ENCODE measurements at regions not wholly inside any gene's neighbourhood (a gene's known extent, or its start where the extent isn't known, plus 50 kb on each side); places are given as distances from the start of the nearest gene placed in this dataset.

DNA sequence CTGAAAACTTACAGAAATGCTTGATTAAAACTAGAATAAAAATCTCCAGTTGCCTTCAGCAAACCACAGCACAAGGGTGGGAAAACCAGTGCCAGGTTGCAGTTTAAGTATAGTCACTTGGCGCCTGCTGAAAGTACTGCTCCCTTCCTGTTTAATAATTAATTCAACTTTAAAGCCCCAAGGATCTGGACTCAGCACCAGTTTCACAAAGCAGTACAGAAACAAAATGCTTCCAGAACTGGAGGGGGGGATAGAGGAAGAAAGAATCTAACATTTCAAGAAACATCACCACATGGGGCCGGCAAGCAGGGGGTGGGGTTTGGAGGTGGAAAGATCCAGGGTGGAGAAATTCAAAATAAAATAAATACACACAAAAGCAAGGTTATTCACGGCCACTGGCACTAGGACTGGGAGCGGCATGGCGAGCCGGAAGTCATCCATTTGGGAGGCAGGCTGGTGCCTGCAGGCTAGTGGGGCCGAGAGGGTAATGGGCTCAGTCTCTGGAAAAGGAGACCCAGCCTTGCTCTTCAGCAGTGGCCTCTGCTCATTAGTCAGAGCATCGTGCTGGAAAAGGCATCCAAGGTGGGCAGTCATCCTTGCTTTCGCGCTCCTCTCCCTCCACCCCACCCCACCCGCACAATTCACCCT lies 85.8 kb downstream of the POU3F3 start:
- TF ChIP-seq, protein P1, sequence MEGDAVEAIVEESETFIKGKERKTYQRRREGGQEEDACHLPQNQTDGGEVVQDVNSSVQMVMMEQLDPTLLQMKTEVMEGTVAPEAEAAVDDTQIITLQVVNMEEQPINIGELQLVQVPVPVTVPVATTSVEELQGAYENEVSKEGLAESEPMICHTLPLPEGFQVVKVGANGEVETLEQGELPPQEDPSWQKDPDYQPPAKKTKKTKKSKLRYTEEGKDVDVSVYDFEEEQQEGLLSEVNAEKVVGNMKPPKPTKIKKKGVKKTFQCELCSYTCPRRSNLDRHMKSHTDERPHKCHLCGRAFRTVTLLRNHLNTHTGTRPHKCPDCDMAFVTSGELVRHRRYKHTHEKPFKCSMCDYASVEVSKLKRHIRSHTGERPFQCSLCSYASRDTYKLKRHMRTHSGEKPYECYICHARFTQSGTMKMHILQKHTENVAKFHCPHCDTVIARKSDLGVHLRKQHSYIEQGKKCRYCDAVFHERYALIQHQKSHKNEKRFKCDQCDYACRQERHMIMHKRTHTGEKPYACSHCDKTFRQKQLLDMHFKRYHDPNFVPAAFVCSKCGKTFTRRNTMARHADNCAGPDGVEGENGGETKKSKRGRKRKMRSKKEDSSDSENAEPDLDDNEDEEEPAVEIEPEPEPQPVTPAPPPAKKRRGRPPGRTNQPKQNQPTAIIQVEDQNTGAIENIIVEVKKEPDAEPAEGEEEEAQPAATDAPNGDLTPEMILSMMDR (IDR thresholded peaks at IDR 0.05; ENCODE audit: insufficient read depth, low read length) = no peak
- TF ChIP-seq, protein P2, sequence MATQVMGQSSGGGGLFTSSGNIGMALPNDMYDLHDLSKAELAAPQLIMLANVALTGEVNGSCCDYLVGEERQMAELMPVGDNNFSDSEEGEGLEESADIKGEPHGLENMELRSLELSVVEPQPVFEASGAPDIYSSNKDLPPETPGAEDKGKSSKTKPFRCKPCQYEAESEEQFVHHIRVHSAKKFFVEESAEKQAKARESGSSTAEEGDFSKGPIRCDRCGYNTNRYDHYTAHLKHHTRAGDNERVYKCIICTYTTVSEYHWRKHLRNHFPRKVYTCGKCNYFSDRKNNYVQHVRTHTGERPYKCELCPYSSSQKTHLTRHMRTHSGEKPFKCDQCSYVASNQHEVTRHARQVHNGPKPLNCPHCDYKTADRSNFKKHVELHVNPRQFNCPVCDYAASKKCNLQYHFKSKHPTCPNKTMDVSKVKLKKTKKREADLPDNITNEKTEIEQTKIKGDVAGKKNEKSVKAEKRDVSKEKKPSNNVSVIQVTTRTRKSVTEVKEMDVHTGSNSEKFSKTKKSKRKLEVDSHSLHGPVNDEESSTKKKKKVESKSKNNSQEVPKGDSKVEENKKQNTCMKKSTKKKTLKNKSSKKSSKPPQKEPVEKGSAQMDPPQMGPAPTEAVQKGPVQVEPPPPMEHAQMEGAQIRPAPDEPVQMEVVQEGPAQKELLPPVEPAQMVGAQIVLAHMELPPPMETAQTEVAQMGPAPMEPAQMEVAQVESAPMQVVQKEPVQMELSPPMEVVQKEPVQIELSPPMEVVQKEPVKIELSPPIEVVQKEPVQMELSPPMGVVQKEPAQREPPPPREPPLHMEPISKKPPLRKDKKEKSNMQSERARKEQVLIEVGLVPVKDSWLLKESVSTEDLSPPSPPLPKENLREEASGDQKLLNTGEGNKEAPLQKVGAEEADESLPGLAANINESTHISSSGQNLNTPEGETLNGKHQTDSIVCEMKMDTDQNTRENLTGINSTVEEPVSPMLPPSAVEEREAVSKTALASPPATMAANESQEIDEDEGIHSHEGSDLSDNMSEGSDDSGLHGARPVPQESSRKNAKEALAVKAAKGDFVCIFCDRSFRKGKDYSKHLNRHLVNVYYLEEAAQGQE (IDR thresholded peaks at IDR 0.05; ENCODE audit: insufficient replicate concordance, low read depth) = no peak
- no peak for TF ChIP-seq POLR2AphosphoS5 (IDR thresholded peaks at IDR 0.05; ENCODE audit: low read depth)

Measured in HL-60 (cell line).